Adrenal gland (tissue), 5 donors: ENCODE measurements at regions not wholly inside any gene's neighbourhood (a gene's known extent, or its start where the extent isn't known, plus 50 kb on each side); places are given as distances from the start of the nearest gene placed in this dataset.

ENCODE experiments used
- POLR2A ChIP-seq, 2 donors: fragments of 450-650 bp; IDR thresholded peaks; one replicate each; pipeline ENCODE4 v1.6.1; 2017; ENCODE audit warnings: antibody characterized with exemption in 2 of 2, mild to moderate bottlenecking in 2 of 2, moderate library complexity in 1 of 2
- TF ChIP-seq, protein P1 (sequence below), 6 experiments: fragments of 450-650 bp in 4 of 6; fragments of 200-600 bp in 2 of 6; sonication (generic) in 1 of 6; IDR thresholded peaks; 1 replicate in 5 of 6; 2 replicates in 1 of 6; pipeline versions ENCODE4 v1.5.1 to v1.8.0; 2016 to 2021; ENCODE audit warnings: antibody characterized with exemption in 6 of 6, mild to moderate bottlenecking in 2 of 6, moderate library complexity in 1 of 6
- donor health status: DM: no; HTN: no; CAD: no.

DNA sequence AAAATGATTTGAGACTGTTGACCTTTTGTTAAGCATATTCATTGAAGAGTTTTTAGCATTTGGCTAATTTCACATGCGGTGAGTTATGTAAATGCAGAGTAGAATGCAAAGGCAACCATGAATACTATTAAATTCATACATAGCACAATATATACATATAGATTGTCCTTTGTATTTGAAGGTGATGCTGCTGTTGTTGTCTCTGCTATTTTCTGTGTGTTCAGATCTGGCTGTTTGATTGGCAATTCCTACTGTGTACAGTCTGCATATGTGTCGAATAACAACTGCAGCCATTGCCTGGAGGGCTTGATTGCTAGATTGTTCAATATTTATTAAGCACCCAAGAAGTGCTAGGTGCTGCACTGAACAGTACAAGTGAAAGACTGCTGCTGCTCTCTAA is 187.4 kb downstream of the FOXG1 start:
- TF ChIP-seq, protein P1, sequence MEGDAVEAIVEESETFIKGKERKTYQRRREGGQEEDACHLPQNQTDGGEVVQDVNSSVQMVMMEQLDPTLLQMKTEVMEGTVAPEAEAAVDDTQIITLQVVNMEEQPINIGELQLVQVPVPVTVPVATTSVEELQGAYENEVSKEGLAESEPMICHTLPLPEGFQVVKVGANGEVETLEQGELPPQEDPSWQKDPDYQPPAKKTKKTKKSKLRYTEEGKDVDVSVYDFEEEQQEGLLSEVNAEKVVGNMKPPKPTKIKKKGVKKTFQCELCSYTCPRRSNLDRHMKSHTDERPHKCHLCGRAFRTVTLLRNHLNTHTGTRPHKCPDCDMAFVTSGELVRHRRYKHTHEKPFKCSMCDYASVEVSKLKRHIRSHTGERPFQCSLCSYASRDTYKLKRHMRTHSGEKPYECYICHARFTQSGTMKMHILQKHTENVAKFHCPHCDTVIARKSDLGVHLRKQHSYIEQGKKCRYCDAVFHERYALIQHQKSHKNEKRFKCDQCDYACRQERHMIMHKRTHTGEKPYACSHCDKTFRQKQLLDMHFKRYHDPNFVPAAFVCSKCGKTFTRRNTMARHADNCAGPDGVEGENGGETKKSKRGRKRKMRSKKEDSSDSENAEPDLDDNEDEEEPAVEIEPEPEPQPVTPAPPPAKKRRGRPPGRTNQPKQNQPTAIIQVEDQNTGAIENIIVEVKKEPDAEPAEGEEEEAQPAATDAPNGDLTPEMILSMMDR (IDR thresholded peaks at IDR 0.05), result no peak
- TF ChIP-seq POLR2A (IDR thresholded peaks at IDR 0.05), result no peak
